K562 (cell line): ENCODE measurements at regions not wholly inside any gene's neighbourhood (a gene's known extent, or its start where the extent isn't known, plus 50 kb on each side); places are given as distances from the start of the nearest gene placed in this dataset.

ENCODE experiments used
- ATAC-seq: fragments of 200-7000 bp; cut with Tn5 transposase; 3 replicates; pipeline ENCODE4 v1.9.1; 2020; ENCODE audit warnings: moderate library complexity
- BruUV-seq: library from RNA; stranded (reverse); fragments of 400-500 nt; replicated peaks from 2 replicates; lab custom pipeline; 2021; lab: Mats Ljungman, UMichigan
- CTCF ChIA-PET: fragments of 300-600 bp; formaldehyde crosslinking; extraction: SDS; loops from one replicate; lab custom pipeline; 2021; ENCODE audit warnings: low intra/inter-chr PET ratio; lab: Yijun Ruan, JAX
- POLR2A ChIA-PET: fragments of 300-600, 350-650 bp; sonication (Branson Sonifier 250); formaldehyde crosslinking; extraction: SDS; loops from one replicate; lab custom pipeline; 2021; ENCODE audit warnings: antibody characterized with exemption, inconsistent platforms; lab: Yijun Ruan, JAX
- DNase-seq, 4 experiments: peaks; one replicate each; pipeline versions ENCODE4 v3.0.0 to v3.0.0-alpha.2; 2011 to 2018; ENCODE audit warnings: low spot score in 3 of 4, mixed read lengths in 3 of 4; ENCODE audit errors: extremely low read depth in 1 of 4
- FAIRE-seq: peaks from 2 replicates; lab custom pipeline; 2011; peaks lifted over from hg19 to GRCh38; lab: Jason Lieb, UNC
- H2AFZ ChIP-seq: 2 replicates; pipeline ENCODE4 v1.6.0; 2011; ENCODE audit warnings: low read depth, low read length, control low read depth, inconsistent platforms
- H3K27ac ChIP-seq: fragments of 200-600 bp; 3 replicates; pipeline ENCODE4 v1.8.0; 2011; ENCODE audit warnings: low read depth, mild to moderate bottlenecking, control low read depth, inconsistent platforms, low read length, moderate library complexity, mixed read lengths; ENCODE audit errors: extremely low read depth
- H3K27me3 ChIP-seq, 2 experiments: fragments of 300-600 bp in 1 of 2; 2 replicates in 1 of 2; 3 replicates in 1 of 2; pipeline versions ENCODE4 v1.6.0 to v1.8.0; 2011; ENCODE audit warnings: inconsistent platforms in 2 of 2, low read length in 2 of 2, mild to moderate bottlenecking in 1 of 2, mixed read lengths in 1 of 2, moderate library complexity in 1 of 2; ENCODE audit not compliant: control insufficient read depth in 2 of 2, insufficient read depth in 2 of 2
- H3K36me3 ChIP-seq: fragments of 300-600 bp; 3 replicates; pipeline ENCODE4 v1.8.0; 2011; ENCODE audit warnings: mild to moderate bottlenecking, low read length, inconsistent platforms; ENCODE audit not compliant: control insufficient read depth, insufficient read depth
- H3K4me1 ChIP-seq, 2 experiments: fragments of 200-600 bp in 1 of 2; replicated peaks in 1 of 2; 2 replicates in 1 of 2; 3 replicates in 1 of 2; pipeline versions ENCODE4 v1.5.1 to v1.8.0; 2011; ENCODE audit warnings: inconsistent platforms in 2 of 2, low read length in 2 of 2, mild to moderate bottlenecking in 1 of 2, mixed read lengths in 1 of 2, moderate library complexity in 1 of 2; ENCODE audit not compliant: control insufficient read depth in 2 of 2, insufficient read depth in 2 of 2
- H3K4me2 ChIP-seq: 2 replicates; pipeline ENCODE4 v1.6.1; 2011; ENCODE audit warnings: low read length, control low read depth, inconsistent platforms, mixed read lengths; ENCODE audit not compliant: insufficient read depth
- H3K4me3 ChIP-seq: fragments of 200-600 bp; sonication (generic), shearing (Covaris generic); 2 replicates; pipeline ENCODE4 v1.5.1; 2016; ENCODE audit warnings: control low read depth, inconsistent platforms
- H3K79me2 ChIP-seq: fragments of 200-600 bp; 3 replicates; pipeline ENCODE4 v1.8.0; 2011; ENCODE audit warnings: low read length, inconsistent platforms; ENCODE audit not compliant: control insufficient read depth, insufficient read depth
- H3K9ac ChIP-seq, 2 experiments: 2 replicates each; pipeline versions ENCODE4 v1.6.0 to v1.6.1; 2011; ENCODE audit warnings: low read depth in 2 of 2, low read length in 2 of 2, control low read depth in 1 of 2, inconsistent platforms in 1 of 2, mild to moderate bottlenecking in 1 of 2, mixed read lengths in 1 of 2; ENCODE audit not compliant: insufficient read depth in 1 of 2
- H3K9me1 ChIP-seq: one replicate; pipeline ENCODE4 v1.6.0; 2011; ENCODE audit warnings: inconsistent platforms, mild to moderate bottlenecking, low read length, moderate library complexity; ENCODE audit not compliant: control insufficient read depth, insufficient read depth
- H3K9me3 ChIP-seq: replicated peaks from 2 replicates; pipeline ENCODE4 v1.5.1; 2011; ENCODE audit warnings: low read depth, low read length, inconsistent platforms; ENCODE audit not compliant: control insufficient read depth, insufficient read depth
- H4K20me1 ChIP-seq: replicated peaks from 2 replicates; pipeline ENCODE4 v1.6.1; 2011; ENCODE audit warnings: low read length, inconsistent platforms, mixed read lengths; ENCODE audit not compliant: control insufficient read depth, insufficient read depth
- CBX1 ChIP-seq: sonication (generic); IDR thresholded peaks from 2 replicates; pipeline ENCODE4 v1.6.1; 2016; ENCODE audit warnings: antibody characterized with exemption, low read depth, mild to moderate bottlenecking
- EWSR1 ChIP-seq: fragments of 450-650 bp; IDR thresholded peaks from 2 replicates; pipeline ENCODE4 v1.6.1; 2018; ENCODE audit warnings: borderline replicate concordance, mild to moderate bottlenecking, low read depth, moderate library complexity; ENCODE audit not compliant: partially characterized antibody
- GTF2E2 ChIP-seq: fragments of 200-800 bp; sonication (Bioruptor generic); IDR thresholded peaks from 2 replicates; pipeline ENCODE4 v1.6.1; 2016; ENCODE audit warnings: missing genetic modification characterization, missing compliant biosample characterization
- ZBTB11 ChIP-seq, 3 experiments: fragments of 200-800 bp in 1 of 3; fragments of 250-450 bp in 1 of 3; fragments of 450-650 bp in 1 of 3; sonication (Bioruptor Pico) in 1 of 3; sonication (Bioruptor generic) in 1 of 3; formaldehyde crosslinking in 1 of 3; IDR thresholded peaks; 2 replicates each; pipeline versions ENCODE4 v1.6.1 to v1.8.0; 2016 to 2022; ENCODE audit warnings: mild to moderate bottlenecking in 2 of 3, missing genetic modification characterization in 2 of 3, missing compliant biosample characterization in 1 of 3, moderate library complexity in 1 of 3
- WGBS: fragments of 100-300 bp; shearing (Covaris generic); methylation state at CpG from one replicate; pipeline ENCODE4 v1.1.6; 2016; ENCODE audit warnings: low coverage, mixed read lengths; ENCODE audit not compliant: insufficient coverage; ENCODE audit errors: missing lambda C conversion rate; 5-methylcytosine and 5-hydroxymethylcytosine counted together
- in situ Hi-C: fragments of 300-500 bp; cut with MboI; formaldehyde crosslinking; loops from 4 replicates; pipeline ENCODE4 v1.15.0; 2018; ENCODE audit warnings: inconsistent platforms, mixed read lengths
- intact Hi-C: fragments of 100-400 bp; cut with micrococcal nuclease; formaldehyde crosslinking; loops from 2 replicates; pipeline ENCODE4 v1.14.2; 2022

DNA sequence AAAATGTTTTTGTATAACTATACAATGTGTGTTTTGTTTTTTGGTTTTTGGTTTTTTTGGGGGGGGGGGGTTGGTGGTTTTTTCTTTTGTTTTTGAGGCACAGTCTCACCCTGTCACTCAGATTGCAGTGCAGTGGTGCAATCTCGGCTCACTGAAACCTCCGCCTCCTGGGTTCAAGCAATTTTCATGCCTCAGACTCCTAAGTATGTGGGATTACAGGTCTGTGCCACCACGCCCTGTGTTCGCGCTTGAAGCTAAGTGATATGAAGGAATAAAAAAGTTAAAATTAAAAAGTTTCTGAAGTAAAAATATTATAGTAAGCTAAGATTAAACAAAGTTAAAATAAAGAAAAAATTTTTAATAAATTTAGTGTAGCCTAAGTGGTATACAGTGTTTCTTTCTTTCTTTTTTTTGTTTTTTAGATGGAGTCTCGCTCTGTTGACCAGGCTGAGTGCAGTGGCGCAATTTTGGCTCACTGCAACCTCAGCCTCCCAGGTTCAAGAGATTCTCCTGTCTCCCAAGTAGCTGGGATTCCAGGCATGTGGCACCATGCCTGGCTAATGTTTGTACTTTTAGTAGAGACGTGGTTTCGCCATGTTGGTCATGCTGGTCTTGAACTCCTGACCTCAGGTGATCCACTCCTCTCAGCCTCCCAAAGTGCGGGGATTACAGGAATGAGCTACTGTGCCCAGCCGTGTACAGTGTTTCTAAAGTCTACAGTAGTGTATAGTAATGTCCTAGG is 53.9 kb upstream of the TEX55 start:
- Histone ChIP-seq H3K27ac (no peak overlapping the region), H3K4me2 (no peak overlapping the region), H3K79me2 (no peaks in the 10 kb centered on the region), H3K36me3 (no peaks in the 10 kb centered on the region), H4K20me1 (no peaks in the 10 kb centered on the region), H2AFZ (no peak overlapping the region), H3K9me3 (no peaks in the 10 kb centered on the region), H3K27me3 (no peaks in the 10 kb centered on the region), H3K4me3 (no peak overlapping the region), H3K4me1 (no peaks in the 10 kb centered on the region), H3K9ac (no peak overlapping the region), H3K9me1 (no peaks in the 10 kb centered on the region)
- WGBS, result 25% methylated on average over 8 of the region's 11 CpGs
- no peak for DNase-seq
- no peak for ATAC-seq
- FAIRE-seq, result no peak
- no peak for TF ChIP-seq EWSR1
- TF ChIP-seq ZBTB11 (CRISPR knock-in tag; IDR thresholded peaks at IDR 0.05), result no peak
- no peak for TF ChIP-seq GTF2E2 (tag)
- no peak for TF ChIP-seq CBX1
- intact Hi-C loops, result loop anchor here (10.0 kb wide), 1 partner anchor 593 kb away; no protein-coding TSS in a partner anchor
- ChIA-PET POLR2A (no interaction called here), CTCF (interaction anchor here (0.6 kb wide), 1 partner anchor 637 kb away, joined by 4 read pairs; no protein-coding TSS in a partner anchor)
- in situ Hi-C loops, result loop anchor here (5.0 kb wide), 1 partner anchor 210 kb away; no protein-coding TSS in a partner anchor
- BruUV-seq, result no TSS peak
